Hepatocyte (in vitro differentiated cells): ENCODE measurements at regions not wholly inside any gene's neighbourhood (a gene's known extent, or its start where the extent isn't known, plus 50 kb on each side); places are given as distances from the start of the nearest gene placed in this dataset.

Experiments used
- EZH2 ChIP-seq: fragments of 200-600 bp; sonication (generic); IDR thresholded peaks from 2 replicates; pipeline ENCODE4 v1.6.1; 2016; ENCODE audit warnings: antibody characterized with exemption, mild to moderate bottlenecking, borderline replicate concordance
- EZH2phosphoT487 ChIP-seq: fragments of 200-600 bp; sonication (generic); IDR thresholded peaks from one replicate; pipeline ENCODE4 v1.6.1; 2018; ENCODE audit warnings: antibody characterized with exemption, mild to moderate bottlenecking, low read depth, moderate library complexity; ENCODE audit not compliant: unreplicated experiment, severe bottlenecking
- TF ChIP-seq, protein P1 (sequence below): fragments of 200-600 bp; sonication (generic); IDR thresholded peaks from 2 replicates; pipeline ENCODE4 v1.5.1; 2016; ENCODE audit warnings: antibody characterized with exemption, mild to moderate bottlenecking; ENCODE audit not compliant: poor library complexity

DNA sequence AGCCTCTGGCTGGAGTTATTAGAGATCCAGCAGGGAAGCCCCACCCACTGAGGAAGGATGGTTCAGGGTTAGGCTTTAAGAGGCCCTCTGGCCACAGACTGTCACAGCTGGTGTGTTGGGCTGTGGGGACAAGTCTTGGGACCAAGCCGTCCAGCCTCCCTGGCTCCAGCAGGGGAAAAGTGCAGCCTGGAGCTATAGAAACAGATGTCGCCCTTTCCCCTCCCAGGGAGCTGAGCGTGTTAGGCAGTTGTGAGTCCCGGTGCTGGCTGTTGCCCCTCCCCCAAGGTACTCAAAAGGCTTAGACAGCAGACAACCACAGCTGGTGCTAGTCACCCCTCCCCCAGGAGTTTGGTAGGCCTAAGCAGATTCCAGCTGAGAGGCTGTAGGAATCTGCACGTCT lies 143.4 kb downstream of the TMEM168 start:
- TF ChIP-seq, protein P1, sequence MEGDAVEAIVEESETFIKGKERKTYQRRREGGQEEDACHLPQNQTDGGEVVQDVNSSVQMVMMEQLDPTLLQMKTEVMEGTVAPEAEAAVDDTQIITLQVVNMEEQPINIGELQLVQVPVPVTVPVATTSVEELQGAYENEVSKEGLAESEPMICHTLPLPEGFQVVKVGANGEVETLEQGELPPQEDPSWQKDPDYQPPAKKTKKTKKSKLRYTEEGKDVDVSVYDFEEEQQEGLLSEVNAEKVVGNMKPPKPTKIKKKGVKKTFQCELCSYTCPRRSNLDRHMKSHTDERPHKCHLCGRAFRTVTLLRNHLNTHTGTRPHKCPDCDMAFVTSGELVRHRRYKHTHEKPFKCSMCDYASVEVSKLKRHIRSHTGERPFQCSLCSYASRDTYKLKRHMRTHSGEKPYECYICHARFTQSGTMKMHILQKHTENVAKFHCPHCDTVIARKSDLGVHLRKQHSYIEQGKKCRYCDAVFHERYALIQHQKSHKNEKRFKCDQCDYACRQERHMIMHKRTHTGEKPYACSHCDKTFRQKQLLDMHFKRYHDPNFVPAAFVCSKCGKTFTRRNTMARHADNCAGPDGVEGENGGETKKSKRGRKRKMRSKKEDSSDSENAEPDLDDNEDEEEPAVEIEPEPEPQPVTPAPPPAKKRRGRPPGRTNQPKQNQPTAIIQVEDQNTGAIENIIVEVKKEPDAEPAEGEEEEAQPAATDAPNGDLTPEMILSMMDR, result no peak
- TF ChIP-seq EZH2phosphoT487 (no peak), EZH2 (no peak)
